GM13976 (cell line): ENCODE measurements at regions not wholly inside any gene's neighbourhood (a gene's known extent, or its start where the extent isn't known, plus 50 kb on each side); places are given as distances from the start of the nearest gene placed in this dataset.

Source experiments
- DNase-seq: peaks from one replicate; pipeline ENCODE4 v3.0.0; 2012; ENCODE audit warnings: low spot score
- CTCF ChIP-seq: IDR thresholded peaks from 2 replicates; pipeline ENCODE4 v1.5.1; 2012; ENCODE audit warnings: borderline replicate concordance, mild to moderate bottlenecking; ENCODE audit not compliant: insufficient read depth; ENCODE audit errors: extremely low read depth, missing control alignments, control extremely low read depth
- in situ Hi-C: fragments of 300-500 bp; cut with MboI; formaldehyde crosslinking; loops from one replicate; pipeline ENCODE4 v1.12.0; 2022; ENCODE audit warnings: low sequenced_read_pairs, mixed read lengths, inconsistent platforms; ENCODE audit not compliant: unreplicated experiment

GRCh38 chr6:113127786-113128419 lies 729.2 kb upstream of the MARCKS start:
- no peak for DNase-seq
- no peak for TF ChIP-seq CTCF
- in situ Hi-C loops = no loop called here

DNA sequence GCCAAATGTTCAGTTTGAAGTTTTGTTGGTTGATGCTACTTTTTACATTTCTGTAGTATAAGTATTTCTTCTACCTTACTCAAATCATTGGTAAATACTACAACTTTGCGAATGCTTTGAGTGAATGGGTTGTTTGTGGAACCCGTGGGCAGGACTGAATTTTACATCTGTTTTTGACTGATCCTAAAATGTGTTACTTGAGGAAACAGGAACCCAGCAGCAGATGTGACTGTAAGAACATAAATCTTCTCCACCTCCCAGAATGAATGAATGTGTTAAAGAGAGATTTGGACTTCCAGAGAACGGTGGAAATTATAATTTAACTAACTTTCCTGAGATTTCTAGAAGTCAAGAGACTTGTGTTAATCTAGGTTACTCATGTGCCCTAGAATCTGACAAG lies 728.5 kb upstream of the MARCKS start:
- DNase-seq = no peak
- no peak for TF ChIP-seq CTCF
- in situ Hi-C loops = no loop called here

GRCh38 chr6:113129991-113130390 lies 727.2 kb upstream of the MARCKS start:
- DNase-seq = no peak
- TF ChIP-seq CTCF = no peak
- in situ Hi-C loops = no loop called here

DNA sequence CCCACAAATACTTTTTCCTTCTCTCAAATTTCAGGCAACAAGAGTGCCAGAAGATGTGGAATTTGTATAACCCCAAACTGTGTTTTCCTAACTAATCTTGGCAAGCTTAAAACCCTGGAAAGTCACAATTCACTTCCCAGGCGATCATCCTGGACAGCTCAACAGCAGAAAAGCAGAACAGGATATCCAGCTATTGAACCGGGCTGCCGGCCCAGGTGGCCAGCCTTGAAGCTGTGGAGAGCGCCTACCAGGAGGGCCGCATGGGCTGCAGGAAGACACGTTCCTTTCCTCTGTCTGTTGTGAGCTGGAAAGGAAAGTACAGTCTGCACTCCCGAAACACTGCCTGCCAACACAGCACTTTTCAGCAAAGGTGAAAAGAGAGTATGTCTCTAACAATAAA lies 719.7 kb upstream of the MARCKS start:
- no peak for DNase-seq
- no peak for TF ChIP-seq CTCF
- in situ Hi-C loops = no loop called here

DNA sequence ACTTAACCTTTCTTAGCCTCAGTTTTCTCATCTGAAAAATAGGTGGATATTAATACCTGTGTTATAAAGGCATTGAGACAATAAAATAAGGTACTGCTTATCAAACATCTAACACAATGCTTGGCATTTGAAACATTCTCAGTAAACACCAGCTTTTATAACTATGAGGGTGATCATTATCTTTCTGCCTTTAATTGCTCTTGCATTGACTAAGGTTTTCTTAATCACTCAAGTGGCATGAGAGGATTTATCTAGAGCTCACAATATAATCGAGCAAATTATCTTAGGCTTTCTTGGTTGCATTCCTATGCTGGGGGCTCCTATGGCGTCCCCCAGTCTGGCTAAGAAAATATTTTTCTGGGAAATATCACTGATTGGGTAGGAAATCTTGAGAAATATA lies 716.4 kb upstream of the MARCKS start:
- in situ Hi-C loops = no loop called here
- no peak for DNase-seq
- no peak for TF ChIP-seq CTCF

DNA sequence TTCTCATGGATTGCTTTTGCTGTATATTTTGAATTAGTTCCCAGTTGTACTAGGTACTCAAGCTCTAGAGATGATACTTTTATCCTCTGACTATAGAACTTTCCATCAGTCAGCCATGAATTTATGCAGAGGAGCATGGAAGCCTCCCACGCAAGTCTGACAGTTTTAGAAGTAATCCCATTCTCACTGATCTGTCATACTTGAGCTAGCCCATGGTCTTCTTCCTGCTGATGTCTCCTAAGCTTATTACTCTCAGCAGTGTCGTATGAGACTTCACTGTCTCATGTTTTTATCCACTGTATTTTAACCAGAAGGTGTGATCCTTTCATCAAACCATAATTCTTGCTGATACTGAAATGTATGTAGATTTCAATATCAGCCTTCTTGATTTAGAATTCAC lies 715.2 kb upstream of the MARCKS start:
- in situ Hi-C loops = no loop called here
- TF ChIP-seq CTCF = no peak
- DNase-seq = no peak
